NCI-H446 treated with DMSO at 0.1 percent for 48 hours (cell line): ENCODE measurements at regions not wholly inside any gene's neighbourhood (a gene's known extent, or its start where the extent isn't known, plus 50 kb on each side); places are given as distances from the start of the nearest gene placed in this dataset.
"Not testable (repeated sequence)": the region's sequence is repeated elsewhere in the genome, so short reads cannot be mapped to it uniquely, and the experiment has no call there.

Source experiments
- DNase-seq: peaks from one replicate; lab custom pipeline; 2025; lab: John Stamatoyannopoulos, UW

DNA sequence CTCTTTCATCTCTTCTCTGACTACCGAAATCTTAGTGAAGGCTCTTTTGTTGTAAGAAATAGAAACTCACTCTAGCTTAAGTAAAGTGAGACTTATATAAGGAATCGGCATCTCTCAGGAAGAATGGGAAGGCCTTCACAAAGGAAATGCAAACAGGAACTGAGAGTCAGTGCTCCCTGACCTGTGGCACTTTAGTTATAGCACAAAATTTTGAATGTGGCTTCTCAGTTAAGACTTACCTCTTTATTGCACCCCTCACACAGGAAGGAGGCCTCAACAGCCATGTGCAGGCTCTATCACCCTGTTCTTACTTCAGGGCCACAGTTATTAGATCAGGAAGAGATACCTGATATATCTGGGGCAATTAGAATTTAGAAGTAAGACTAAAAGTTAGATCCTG, 224.7 kb upstream of the EGLN3 start:
- DNase-seq, result no peak

DNA sequence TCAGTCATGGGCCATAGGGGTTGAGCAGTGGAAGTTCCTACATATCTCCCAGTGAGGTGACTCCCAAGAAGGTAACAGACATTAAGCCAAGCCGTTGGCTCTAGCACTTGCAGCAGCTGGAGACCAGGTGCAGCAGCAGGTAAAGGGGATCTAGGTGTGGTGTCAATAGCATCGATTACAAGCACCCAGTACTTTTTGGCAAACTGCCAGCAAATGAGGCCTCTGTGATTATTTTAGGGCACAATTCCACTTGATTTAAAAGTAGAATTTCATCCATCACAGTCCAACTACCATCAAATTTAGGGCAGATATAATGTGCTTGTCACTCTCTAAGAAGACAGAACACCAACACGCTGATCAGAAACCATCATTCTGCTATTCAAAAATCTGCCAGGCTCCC, 224.1 kb upstream of the EGLN3 start:
- DNase-seq, result no peak

DNA sequence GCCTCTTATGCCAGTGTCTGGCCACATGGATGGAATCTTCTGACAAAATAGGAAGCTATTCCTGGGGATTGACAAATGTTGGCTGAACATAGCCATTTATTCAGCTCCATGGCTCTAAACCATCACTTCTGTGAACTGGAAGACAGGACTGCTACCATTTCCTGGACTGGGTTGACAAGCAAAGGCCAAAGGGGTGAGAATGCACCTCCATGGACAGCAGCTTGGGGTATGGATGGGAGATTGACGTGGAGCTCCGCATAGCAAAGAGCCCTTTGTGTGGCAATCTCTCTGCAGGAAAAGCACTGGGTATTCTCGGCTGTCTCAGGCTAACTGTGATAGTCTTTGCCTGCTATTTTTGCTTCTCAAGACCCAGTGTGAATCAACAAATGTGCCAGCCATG, 223.0 kb upstream of the EGLN3 start:
- DNase-seq, result no peak

DNA sequence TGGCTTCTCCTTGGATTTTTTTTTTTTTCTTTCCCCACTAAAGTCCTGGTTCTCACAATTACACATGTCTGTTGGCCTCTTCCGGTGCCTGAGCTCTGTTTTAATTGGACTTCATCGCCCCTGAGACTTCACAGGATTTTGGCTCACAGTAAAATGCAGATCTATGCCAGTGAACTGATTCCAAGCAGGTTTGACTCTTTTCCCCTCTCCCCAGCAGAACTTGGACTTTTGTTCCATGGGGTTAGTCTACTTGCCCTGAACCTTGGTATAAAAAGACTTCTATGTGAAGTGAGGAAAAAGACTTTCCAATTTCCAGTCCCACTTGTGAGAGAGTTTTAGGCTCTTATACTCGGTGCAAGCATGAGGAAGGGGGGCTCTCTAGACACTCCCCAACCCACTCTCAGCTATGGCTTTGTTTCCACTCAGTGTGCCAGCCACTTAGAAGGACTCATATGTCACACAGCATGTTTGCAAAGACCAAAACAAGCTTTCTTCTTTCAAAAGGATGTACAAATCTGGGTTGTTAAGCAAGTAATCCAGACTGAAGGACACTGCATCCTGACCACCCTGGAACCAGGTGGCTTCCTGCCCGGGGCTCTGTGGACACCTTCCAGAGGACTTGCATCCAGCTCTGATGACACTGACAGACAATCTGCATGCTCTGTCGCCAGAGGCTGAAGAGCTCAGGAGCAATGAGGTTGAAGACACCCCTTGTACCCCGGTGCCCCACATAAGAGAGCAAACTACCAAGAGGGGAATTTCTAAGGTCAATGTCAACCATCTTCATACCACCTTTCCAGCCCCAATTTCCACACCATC, 221.9 kb upstream of the EGLN3 start:
- peak; percentile 29 for DNase-seq

DNA sequence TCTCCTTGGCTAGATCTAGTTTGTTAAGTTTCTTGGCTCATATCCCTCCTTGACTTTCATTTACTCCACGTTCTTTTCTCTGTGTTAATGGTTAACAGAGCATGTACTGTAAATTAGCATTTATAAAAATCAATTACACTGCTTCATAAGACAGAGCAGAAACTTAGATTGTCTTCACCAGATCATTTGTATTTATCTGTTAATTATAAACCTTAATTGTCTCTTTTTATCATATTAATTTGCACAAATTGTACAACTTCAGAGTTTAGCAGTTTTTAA, 221.2 kb upstream of the EGLN3 start:
- DNase-seq, result no peak

DNA sequence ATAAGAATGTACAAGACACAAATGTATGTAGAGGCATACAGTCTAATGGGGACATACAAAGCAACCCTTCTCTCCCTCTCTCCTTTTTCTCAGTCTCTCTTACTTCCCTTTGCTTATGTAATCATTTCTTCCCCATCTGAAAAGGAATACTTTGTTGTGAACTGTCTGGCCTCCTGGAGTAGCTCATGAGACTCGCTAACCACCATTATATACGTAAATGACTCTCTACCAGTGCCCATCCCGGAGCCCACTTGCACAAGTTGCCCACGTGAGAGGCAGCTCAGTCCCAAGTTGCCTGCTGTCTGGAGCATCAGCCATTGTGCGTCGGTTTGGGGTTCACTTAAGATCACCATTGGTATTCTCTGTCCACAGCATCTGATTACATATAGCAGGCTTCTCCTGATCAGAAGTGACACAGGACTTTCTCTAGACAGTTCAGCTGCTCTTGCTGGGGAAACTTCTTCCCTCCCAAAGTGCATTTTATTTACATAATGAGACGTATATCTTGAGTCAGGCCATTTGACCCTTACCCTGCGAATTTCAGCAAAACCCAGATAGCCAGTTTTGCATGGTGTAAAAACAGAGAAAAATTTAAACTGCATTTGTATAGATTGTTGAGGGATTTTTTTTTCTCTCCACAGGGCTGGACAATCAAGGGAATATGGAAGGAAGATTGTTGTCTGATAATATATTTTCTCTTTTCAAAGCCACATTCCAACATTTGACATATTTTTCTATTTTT, 220.7 kb upstream of the EGLN3 start:
- no peak for DNase-seq

DNA sequence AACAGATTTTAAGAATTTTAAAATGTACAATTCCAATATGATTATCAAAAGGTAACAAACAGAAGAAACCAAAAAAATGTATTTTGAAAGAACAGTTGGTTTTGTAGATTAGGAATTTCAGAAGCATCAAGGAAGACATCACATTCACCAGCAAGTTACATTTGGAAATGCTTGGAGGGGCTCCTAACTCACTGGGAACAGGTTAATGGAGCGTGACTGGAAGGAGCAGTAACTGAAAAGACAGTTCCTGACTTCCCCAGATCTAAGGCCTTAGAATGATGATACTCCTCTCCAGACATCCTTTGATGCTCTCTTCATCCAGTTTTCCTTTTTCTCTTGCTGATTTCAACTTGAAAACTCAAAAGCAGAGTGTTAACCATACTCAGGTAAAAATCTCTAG, 220.0 kb upstream of the EGLN3 start:
- DNase-seq, result no peak

DNA sequence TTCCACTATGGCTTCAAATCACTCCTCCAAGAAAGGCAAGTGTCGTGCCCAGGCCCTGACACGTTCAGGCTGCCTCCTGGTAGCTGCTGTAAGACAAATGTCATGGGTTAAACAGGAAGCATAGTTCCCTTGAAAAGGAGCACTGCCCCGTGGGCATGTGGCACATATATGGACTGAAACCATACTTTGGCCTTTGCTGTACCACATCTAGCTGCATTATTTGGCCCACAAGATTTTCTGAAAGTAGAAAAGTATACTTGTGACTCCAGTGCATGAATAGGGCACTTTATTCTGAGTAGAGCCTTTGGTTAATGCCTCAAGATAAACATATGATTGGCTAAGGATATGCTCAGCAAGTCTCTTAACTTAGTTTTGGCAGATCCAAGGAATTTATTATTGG, 218.7 kb upstream of the EGLN3 start:
- no peak for DNase-seq

DNA sequence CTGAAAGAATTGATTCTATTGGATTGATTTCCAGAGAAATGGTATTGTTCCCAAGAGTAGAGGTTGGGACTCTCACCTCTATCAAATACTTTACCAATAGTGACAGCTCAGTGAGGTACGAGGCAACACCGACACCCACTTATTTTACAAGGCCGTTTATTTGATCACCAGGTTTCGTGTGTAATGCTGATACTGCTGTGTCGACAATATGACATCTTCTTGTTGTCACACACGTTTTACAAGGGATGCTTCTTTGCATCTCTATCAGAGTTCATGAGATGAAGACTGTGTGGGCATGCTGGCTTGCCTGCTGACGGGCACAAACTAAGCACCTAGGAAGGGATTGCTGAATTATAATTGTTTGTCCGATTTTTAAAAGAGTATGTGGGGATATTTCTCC, 217.8 kb upstream of the EGLN3 start:
- DNase-seq, result no peak

DNA sequence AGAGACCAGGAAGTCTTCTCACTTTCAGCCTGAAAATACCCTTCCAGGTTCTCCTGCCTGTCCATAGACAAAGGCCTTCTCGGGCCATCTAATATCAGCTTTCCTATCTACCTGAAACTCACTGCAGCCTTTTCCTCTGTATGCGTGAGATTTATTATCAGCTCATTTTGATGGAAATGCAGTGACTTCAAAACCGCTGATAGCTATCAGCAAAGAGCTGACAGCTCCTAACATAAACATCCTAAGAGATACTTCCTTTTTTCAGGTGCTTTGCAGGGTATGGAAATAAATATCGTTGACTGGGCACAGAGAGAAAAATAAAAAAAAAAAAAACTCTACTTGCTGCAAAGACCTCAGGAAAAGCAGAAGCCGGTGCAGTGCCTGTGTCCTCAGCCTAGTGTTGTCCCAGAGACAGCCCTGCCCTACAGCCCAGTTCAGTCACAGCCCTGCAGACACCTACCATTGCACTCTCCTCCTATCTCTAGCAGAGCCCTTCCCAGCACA, 215.0 kb upstream of the EGLN3 start:
- no peak for DNase-seq

DNA sequence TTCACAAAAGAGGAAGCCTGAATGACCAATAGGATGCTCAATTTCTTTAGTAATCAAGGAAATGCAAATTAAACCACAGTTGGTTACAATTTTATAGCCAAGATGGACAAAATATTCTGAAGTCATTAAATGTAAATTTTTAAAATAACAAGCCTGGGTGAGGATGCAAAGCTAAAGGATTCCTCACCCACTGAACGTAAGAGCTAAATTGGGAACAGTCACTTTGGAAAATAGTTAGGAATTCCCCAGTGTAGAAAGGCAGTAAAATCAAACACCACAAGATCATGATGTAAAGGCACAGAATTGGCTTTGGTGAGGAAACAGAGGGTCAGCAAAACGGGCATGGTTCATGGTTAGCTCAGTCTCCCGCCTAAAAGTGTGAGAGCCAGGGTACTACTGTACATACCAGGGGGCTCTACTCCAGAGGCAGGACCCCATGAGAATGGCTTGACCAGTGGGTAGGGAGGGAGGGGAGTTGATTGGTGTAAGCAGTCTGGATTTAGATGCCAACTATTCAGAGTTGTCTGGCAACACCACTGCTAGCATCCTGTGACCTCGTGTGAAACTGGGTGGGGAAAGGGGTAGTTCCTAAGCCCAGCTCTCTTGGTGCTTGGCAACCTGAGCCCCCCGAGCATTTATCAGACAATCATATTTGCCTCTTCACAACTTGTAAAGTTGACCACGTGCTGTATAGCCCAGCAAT, 213.4 kb upstream of the EGLN3 start:
- DNase-seq, result no peak

DNA sequence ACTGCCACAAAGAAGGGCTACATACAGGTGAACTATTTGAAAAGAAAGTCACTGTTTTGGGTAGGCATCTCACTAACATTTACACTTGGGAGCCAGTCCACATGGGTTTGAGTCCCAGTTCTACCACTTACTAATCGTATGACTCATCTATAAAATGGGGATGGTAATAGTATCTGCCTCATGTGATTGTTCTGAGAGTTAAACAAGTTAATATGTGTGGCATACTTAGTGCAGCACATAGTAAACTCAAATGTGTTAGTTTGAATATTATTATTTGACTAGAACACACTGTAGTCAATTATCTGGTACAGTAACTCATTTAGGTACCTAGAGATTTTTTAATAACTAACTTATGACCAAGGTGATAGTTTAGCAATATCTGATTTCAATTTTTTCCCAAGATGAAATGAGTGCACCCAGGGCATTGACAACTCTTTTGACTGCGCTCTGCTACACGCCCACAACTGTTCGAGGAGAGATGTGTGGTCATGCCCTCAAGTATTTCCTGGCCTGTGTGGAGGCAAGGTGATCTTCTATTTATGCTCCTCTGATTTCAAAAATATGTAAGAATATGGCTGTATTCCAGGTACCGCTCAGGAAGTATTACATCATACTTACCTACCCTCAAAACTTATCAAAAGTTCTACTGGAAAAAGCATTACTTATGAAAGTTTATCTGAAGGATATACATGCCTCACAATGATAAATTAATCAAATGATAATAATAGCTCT, 210.6 kb upstream of the EGLN3 start:
- no peak for DNase-seq

DNA sequence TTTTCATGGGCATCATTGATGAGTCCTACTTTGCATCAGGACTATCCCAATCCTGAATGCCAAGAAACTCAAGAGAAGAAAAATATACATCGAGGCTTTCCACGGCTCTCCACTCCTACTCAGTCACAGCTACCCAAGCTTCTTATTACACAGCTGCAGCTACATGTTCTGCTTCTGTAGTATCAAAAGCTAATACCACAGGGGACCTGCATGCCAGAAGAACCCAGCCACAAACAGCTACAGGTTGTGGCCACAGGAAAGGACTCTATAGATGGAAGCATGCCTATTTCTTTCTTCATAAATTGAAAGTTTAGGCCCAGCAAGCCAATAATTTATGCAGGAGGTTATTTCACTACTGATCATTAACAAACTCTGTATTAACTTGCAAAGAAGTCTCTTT, 209.7 kb upstream of the EGLN3 start:
- no peak for DNase-seq

DNA sequence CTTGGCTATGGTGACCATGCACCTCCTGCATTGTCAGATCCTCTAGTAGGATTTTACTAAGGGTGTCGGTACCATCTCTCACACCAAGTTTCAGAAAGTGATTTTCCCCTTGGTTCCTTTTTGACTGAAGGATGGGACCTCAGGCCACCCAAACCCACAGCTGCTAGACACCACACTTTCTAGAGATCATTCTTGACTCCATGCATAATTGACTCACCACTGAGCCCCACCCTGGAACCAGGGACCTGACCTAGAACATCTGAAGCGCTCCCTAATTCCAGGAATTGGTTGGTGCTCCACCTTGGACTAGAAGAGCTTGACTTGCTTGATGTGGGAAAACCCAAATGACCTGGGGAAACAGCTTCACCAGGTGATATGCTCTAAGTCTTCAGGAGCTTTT, 206.8 kb upstream of the EGLN3 start:
- no peak for DNase-seq

DNA sequence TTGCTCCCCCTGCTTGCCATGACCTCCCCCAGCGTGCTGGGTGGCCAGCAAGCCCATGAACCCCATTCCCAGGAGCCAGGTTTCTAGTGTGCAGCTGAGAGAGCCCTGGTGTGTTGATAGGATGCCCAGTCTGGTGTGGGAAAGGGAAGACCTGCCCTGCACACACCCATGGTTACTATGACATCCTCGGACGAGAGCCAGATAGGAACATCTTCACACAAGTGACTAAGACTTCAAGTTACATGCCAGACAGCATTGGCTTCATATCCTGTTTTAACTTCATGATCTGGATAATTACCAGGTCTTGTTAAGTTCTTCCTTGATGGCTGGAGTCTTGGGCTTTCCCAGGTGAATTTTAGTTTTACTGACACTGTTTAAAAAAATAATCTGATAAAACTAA, 196.6 kb upstream of the EGLN3 start:
- DNase-seq, result no peak

DNA sequence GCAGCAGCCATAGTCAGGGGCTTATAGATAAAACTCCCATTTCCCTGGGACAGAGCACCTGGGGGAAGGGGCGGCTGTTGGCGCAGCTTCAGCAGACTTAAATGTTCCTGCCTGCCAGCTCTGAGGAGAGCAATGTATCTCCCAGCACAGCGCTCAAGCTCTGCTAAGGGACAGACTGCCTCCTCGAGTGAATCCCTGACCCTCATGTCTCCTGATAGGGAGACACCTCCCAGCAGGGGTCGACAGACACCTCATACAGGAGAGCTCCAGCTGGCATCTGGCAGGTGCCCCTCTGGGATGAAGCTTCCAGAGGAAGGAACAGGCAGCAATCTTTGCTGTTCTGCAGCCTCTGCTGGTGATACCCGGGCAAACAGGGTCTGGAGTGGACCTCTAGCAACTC, 189.3 kb upstream of the EGLN3 start:
- not testable (repeated sequence) for DNase-seq

DNA sequence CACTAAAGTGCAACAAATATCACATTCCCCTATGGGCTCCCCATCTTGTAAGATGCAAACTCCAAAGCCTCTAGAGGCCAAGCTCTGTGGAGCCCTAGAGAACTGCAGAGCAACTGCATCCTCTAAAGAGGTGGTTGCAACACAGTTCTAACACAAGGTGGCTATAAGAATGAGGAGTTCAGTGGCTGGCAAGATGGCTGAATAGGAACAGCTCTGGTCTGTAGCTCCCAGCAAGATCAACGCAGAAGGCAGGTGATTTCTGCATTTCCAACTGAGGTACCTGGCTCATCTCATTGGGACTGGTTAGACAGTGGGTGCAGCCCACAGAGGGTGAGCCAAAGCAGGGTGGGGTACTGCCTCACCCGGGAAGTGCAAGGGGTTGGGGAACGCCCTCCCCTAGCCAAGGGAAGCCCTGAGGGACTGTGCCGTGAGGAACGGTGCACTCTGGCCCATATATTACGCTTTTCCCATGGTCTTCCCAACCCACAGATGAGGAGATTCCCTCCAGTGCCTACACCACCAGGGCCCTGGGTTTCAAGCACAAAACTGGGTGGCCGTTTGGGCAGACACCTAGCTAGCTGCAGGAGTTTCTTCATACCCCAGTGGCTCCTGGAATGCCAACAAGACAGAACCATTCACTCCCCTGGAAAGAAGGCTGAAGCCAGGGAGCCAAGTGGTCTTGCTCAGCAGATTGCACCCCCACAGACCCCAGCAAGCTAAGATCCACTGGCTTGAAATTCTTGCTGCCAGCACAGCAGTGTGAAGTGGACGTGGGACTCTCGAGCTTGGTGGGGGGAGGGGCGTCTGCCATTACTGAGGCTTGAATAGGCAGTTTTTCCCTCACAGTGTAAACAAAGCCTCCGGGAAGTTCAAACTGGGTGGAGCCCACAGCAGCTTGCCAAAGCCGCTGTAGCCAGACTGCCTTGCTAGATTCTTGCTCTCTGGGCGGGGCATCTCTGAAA, 188.6 kb upstream of the EGLN3 start:
- DNase-seq, result peak; percentile 21

DNA sequence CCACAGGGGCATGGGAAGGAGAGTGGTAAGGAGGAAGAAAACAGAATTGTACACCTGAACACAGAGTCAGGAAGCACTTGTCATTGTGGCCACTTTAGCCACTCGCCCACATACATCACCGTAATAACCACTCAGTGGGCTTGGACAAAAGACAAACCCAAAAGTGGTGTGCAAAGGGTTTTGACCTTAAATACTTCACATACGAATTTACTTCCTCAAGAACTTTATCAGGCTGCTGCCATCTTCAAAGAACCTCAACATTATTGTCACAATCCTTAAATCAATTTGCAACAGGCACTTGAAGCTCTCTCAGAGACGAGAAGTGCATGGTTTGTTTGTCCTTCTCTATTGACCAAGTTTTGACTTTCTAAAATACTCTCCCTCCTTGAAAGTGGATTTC, 187.3 kb upstream of the EGLN3 start:
- no peak for DNase-seq

DNA sequence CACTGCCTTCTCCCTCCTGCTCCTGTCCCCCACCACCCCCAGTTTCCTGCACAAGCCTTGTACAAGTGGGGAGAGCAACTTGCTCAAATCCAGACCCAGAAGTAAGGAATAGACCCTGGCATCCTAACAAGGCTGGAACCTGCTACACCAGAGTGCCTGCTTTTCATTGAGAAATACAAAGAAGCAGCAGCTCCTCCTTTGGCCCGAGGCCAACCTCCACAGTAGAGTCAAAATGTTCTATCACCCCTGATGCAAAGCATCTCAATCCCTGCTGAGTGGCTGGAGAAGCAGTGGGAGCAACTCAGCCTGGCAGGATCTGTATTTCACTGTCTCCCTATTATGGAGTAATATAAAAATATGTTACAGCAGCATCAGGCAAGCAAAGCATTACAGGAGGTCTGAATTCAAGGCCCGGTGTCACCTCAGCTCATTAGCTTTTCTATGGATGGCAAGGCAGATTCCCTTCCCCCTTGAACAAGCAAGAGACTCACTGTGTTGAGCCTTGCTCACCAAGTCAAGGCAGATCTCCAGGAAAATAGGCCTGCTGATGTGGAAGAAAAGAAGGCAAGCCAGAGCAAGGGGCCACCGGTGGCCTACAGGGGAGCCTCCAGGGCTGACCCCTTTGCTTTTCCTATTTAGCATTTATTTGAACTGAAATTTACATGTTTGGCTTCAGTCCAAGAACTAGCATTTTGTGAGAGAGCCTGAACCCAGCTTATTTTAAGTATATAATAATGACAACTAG, 186.3 kb upstream of the EGLN3 start:
- DNase-seq, result no peak

DNA sequence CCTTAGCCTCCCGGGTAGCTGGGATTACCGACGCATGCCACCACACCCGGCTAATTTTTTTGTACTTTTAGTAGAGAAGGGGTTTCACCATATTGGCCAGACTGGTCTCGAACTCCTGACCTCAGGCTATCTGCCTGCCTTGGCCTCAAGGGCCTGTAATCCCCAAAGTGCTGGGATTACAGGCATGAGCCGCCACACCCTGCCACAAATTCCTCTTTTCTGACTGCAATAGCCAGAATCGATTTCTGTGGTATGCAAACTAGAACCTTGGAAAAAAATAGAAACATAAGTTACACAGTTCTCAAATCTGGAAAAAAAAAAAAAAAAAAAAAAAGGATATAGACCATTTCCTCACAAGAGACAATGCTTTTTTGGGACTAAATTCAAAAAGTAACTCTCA, 184.6 kb upstream of the EGLN3 start:
- no peak for DNase-seq

DNA sequence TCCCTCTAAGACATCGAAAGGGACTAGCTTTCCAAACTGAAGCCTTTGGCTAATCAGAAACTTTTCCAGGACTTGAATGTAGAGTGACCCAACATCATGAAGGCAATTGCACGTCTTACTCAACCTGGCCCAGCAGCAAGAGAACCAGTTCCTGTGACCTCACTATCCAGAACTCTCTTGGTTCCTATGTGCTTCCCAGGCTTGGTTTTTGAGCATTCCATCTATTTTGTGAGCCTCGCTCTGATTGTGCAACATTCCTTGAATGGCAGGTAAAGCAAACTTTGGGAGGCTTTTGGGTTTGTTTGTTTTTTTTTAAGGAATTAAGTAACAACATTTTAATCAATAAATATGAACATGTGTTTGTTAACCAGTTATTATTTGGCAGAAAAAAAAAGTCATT, 183.6 kb upstream of the EGLN3 start:
- no peak for DNase-seq
